ENCODE measurements at regions not wholly inside any gene's neighbourhood (a gene's known extent, or its start where the extent isn't known, plus 50 kb on each side); places are given as distances from the start of the nearest gene placed in this dataset.

GRCh38 chr13:99080131-99080530 lies 102.3 kb upstream of the DOCK9 start:
- DNase-seq (ENCODE audit: low read depth): no peak
- no peak for TF ChIP-seq CTCF (IDR thresholded peaks at IDR 0.05; ENCODE audit: insufficient read depth, low read length, poor library complexity, severe bottlenecking)
- H3K36me3 ChIP-seq (ENCODE audit: control insufficient read depth, insufficient read depth, low read length): no peaks in the 10 kb centered on the region
- H3K27me3 ChIP-seq (ENCODE audit: control insufficient read depth, insufficient read depth, low read length): no peaks in the 10 kb centered on the region
- H3K4me3 ChIP-seq (ENCODE audit: low read depth, low read length): no peak overlapping the region

- Histone ChIP-seq H3K36me3 (ENCODE audit: control insufficient read depth, insufficient read depth, low read length) (no peaks in the 10 kb centered on the region), H3K27me3 (ENCODE audit: control insufficient read depth, insufficient read depth, low read length) (no peaks in the 10 kb centered on the region), H3K4me3 (ENCODE audit: low read depth, low read length) (no peak overlapping the region)
- DNase-seq (ENCODE audit: low read depth): no peak
- TF ChIP-seq CTCF (IDR thresholded peaks at IDR 0.05; ENCODE audit: insufficient read depth, low read length, poor library complexity, severe bottlenecking): no peak
Measured at GRCh38 chr13:99083981-99084380, 106.1 kb upstream of the DOCK9 start.

- H3K4me3 ChIP-seq (ENCODE audit: low read depth, low read length): peak overlapping the region; percentile 80
Measured at GRCh38 chr13:99085139-99085807, 107.4 kb upstream of the DOCK9 start.

GRCh38 chr13:99085808-99086266 lies 108.0 kb upstream of the DOCK9 start:
- peak overlapping the region; percentile 80 for H3K4me3 ChIP-seq (ENCODE audit: low read depth, low read length)
- DNase-seq (ENCODE audit: low read depth): no peak
- H3K36me3 ChIP-seq (ENCODE audit: control insufficient read depth, insufficient read depth, low read length): no peaks in the 10 kb centered on the region
- no peak for TF ChIP-seq CTCF (IDR thresholded peaks at IDR 0.05; ENCODE audit: insufficient read depth, low read length, poor library complexity, severe bottlenecking)
- H3K27me3 ChIP-seq (ENCODE audit: control insufficient read depth, insufficient read depth, low read length): no peaks in the 10 kb centered on the region

More at GRCh38 chr13:99085139-99085807, 107.4 kb upstream of the DOCK9 start:
- H3K36me3 ChIP-seq (ENCODE audit: control insufficient read depth, insufficient read depth, low read length): no peaks in the 10 kb centered on the region
- H3K27me3 ChIP-seq (ENCODE audit: control insufficient read depth, insufficient read depth, low read length): no peaks in the 10 kb centered on the region
- DNase-seq (ENCODE audit: low read depth): no peak
- TF ChIP-seq CTCF (IDR thresholded peaks at IDR 0.05; ENCODE audit: insufficient read depth, low read length, poor library complexity, severe bottlenecking): no peak

DNA sequence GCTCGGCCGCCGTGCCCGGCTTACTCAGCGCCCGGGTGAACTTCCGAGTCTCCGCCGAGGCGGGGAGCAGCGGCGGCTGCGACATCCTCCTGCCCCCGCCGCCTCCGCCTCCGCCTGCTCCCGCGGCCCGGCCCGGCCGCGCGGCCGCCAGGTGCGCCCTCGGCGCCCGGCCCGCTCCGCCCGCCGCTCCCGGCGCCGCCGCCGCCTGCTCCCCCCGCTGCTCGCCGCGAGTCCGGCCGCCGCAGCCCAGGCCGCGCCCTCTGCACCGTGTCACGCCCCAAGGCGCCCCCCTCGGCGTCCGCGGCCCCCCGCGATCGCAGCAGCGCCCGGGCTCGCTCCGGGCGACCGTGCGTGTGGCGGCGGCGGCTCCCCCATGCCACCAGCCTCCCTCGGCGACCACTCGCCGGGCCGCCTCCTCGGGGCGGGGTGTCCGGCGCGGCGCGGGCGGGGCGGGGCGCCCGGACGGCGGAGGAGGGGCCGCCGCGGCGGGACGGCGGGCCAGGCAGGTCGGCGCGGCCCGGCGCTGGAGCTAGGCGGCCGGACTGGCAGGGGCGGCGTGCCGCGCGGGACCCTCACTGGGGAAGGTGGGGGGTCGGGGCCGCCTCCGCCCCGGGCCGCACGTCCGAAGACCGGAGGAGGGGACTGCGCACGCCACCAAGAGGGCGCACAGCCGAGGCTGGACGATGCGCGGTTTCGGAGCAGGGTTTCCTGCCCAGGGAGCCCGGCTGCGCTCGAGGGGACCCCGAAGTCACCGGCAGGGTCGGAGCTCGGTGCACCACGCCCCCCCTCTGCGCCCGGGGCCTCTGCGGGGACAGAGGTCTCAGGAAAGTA lies 108.6 kb upstream of the DOCK9 start:
- TF ChIP-seq CTCF (IDR thresholded peaks at IDR 0.05; ENCODE audit: insufficient read depth, low read length, poor library complexity, severe bottlenecking): no peak
- H3K36me3 ChIP-seq (ENCODE audit: control insufficient read depth, insufficient read depth, low read length): no peaks in the 10 kb centered on the region
- peak overlapping the region; percentile 80 for H3K4me3 ChIP-seq (ENCODE audit: low read depth, low read length)
- H3K27me3 ChIP-seq (ENCODE audit: control insufficient read depth, insufficient read depth, low read length): no peaks in the 10 kb centered on the region
- no peak for DNase-seq (ENCODE audit: low read depth)
